ENCODE measurements at regions not wholly inside any gene's neighbourhood (a gene's known extent, or its start where the extent isn't known, plus 50 kb on each side); places are given as distances from the start of the nearest gene placed in this dataset.
A peak's percentile ranks its signal among the peaks of the same experiment; 100 is the strongest.

DNA sequence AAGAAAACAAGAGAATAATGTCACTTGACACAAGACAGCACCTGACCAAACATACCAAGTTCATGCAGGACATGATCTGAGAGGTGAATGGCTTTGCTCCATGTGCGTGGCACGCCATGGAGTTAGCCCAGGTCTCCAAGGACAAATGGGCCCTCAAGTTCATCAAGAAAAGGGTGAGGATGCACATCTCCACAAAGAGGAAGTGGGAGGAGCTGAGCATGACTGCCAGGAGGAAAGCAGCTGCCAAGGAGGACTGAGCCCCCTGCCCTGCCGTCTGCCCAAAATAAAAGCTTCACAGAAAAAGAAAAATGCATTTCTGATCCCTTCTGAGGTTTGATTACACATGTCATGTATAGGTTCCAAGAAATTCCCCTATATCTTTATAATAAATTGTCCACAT lies 82.0 kb upstream of the TSHZ2 start:
- TF ChIP-seq CTCF (IDR thresholded peaks at IDR 0.05; ENCODE audit: insufficient read depth, low read depth, low read length), result no peak
- DNase-seq (ENCODE audit: low read depth), result no peak

DNA sequence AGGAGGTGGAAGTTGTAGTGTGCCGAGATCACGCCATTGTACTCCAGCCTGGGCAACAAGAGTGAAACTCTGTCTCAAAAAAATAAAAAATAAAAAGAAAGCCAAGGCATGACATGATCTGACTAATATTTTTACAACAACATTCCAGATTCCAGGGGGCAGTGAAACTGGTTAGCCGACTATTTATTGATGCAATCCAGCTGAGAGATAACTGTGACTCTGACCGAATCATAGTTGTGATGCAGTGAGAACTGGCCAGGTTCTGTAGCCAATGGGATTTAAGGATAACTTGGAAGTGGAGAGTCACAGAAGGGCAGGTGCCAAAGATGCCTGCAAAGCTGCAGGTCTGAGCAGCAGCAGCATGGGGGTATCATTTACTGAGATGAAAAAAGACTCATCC lies 82.9 kb upstream of the TSHZ2 start:
- no peak for TF ChIP-seq CTCF (IDR thresholded peaks at IDR 0.05; ENCODE audit: insufficient read depth, low read depth, low read length)
- peak; percentile 4 for DNase-seq (ENCODE audit: low read depth)

More for the DNA sequence above, 82.0 kb upstream of the TSHZ2 start:
- no peak overlapping the region for H3K4me3 ChIP-seq (ENCODE audit: low read depth, low read length)

GRCh38 chr20:52888096-52888495 lies 84.1 kb upstream of the TSHZ2 start:
- no peak for TF ChIP-seq CTCF (IDR thresholded peaks at IDR 0.05; ENCODE audit: insufficient read depth, low read depth, low read length)
- H3K4me3 ChIP-seq (ENCODE audit: low read depth, low read length), result no peak overlapping the region
- no peak for DNase-seq (ENCODE audit: low read depth)

More for the DNA sequence above, 82.9 kb upstream of the TSHZ2 start:
- H3K4me3 ChIP-seq (ENCODE audit: low read depth, low read length), result no peak overlapping the region

- no peak for TF ChIP-seq CTCF (IDR thresholded peaks at IDR 0.05; ENCODE audit: insufficient read depth, low read depth, low read length)
- no peak for DNase-seq (ENCODE audit: low read depth)
- no peak overlapping the region for H3K4me3 ChIP-seq (ENCODE audit: low read depth, low read length)
Measured at GRCh38 chr20:52880997-52881396, 91.2 kb upstream of the TSHZ2 start.

GRCh38 chr20:52880259-52880658 lies 91.9 kb upstream of the TSHZ2 start:
- TF ChIP-seq CTCF (IDR thresholded peaks at IDR 0.05; ENCODE audit: insufficient read depth, low read depth, low read length), result no peak
- no peak for DNase-seq (ENCODE audit: low read depth)
- H3K4me3 ChIP-seq (ENCODE audit: low read depth, low read length), result no peak overlapping the region

GRCh38 chr20:52874241-52874640 lies 97.9 kb upstream of the TSHZ2 start:
- TF ChIP-seq CTCF (IDR thresholded peaks at IDR 0.05; ENCODE audit: insufficient read depth, low read depth, low read length), result no peak
- no peak for DNase-seq (ENCODE audit: low read depth)
- no peak overlapping the region for H3K4me3 ChIP-seq (ENCODE audit: low read depth, low read length)

- no peak for DNase-seq (ENCODE audit: low read depth)
- no peak for TF ChIP-seq CTCF (IDR thresholded peaks at IDR 0.05; ENCODE audit: insufficient read depth, low read depth, low read length)
- no peak overlapping the region for H3K4me3 ChIP-seq (ENCODE audit: low read depth, low read length)
Measured at GRCh38 chr20:52869698-52870501, 102.3 kb upstream of the TSHZ2 start.
